ENCODE measurements at regions not wholly inside any gene's neighbourhood (a gene's known extent, or its start where the extent isn't known, plus 50 kb on each side); places are given as distances from the start of the nearest gene placed in this dataset.

DNA sequence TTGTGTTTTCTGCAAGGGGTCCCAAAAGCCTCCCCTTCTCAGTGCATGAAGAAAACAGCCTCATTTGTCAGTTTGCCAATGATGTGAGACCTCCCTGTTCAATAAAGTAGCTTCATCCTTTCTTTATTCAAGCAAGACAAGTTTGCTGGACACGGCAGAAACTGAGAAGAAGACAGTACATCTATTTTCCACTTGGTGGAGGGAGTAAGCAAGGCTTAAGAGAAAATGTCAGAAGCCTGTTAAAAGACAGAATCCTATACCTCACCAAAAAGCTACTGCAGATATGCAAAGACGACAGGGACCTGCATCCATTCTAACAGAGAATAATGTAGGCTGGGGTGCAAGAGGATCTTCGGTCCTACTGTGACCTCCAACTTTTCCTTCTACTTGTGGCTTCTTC, 506.8 kb upstream of the VRK2 start:
- TF ChIP-seq, protein P1, sequence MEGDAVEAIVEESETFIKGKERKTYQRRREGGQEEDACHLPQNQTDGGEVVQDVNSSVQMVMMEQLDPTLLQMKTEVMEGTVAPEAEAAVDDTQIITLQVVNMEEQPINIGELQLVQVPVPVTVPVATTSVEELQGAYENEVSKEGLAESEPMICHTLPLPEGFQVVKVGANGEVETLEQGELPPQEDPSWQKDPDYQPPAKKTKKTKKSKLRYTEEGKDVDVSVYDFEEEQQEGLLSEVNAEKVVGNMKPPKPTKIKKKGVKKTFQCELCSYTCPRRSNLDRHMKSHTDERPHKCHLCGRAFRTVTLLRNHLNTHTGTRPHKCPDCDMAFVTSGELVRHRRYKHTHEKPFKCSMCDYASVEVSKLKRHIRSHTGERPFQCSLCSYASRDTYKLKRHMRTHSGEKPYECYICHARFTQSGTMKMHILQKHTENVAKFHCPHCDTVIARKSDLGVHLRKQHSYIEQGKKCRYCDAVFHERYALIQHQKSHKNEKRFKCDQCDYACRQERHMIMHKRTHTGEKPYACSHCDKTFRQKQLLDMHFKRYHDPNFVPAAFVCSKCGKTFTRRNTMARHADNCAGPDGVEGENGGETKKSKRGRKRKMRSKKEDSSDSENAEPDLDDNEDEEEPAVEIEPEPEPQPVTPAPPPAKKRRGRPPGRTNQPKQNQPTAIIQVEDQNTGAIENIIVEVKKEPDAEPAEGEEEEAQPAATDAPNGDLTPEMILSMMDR (IDR thresholded peaks at IDR 0.05), result no peak
- TF ChIP-seq POLR2AphosphoS5 (IDR thresholded peaks at IDR 0.05), result no peak
- TF ChIP-seq POLR2A (IDR thresholded peaks at IDR 0.05), result no peak
